GM21423 (cell line): ENCODE measurements at regions not wholly inside any gene's neighbourhood (a gene's known extent, or its start where the extent isn't known, plus 50 kb on each side); places are given as distances from the start of the nearest gene placed in this dataset.

Source experiments
- ATAC-seq: cut with Tn5 transposase; IDR thresholded peaks from one replicate; pipeline ENCODE4 v1.9.1; 2021; ENCODE audit warnings: mild to moderate bottlenecking, moderate library complexity; ENCODE audit not compliant: unreplicated experiment

DNA sequence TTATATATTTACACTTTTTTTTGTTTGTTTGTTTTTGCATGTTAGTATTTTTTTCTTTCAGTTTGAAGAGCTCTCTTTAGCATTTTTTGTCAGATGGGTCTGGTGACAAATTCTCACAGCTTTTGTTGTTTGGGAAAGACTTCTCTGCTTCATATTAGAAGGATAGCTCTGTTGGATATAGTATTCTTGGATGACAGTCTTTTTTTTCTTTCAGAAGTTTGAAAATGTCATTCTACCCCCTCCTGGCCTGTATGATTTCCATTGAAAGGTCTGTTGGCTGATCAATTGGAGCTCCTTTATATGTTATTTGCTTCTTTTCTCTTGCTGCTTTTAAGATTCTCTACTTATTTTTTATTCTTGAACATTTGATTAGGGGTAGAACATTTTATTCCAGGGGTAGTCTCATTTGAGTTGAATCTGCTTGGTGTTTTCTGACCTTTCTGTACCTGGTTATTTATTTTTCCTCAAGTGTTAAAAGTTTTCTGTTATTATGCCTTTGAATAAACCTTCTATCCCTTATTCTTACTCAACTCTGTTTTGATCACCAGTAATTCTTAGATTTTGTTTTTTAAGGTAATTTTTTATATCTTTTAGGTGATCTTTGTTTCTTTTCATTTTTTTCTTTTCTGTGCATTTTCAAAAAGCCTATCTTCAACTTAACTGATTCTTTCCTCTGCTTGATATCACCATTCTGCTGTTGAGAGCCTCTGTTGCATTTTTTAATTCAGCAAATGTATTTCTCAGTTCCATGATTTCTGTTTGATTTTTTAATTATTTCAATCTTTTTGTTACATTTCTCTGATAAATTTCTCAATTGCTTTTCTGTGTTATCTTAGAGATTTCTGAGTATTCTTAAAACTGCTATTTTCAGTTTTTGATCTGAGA lies 176.8 kb upstream of the ECI2 start:
- no peak for ATAC-seq

DNA sequence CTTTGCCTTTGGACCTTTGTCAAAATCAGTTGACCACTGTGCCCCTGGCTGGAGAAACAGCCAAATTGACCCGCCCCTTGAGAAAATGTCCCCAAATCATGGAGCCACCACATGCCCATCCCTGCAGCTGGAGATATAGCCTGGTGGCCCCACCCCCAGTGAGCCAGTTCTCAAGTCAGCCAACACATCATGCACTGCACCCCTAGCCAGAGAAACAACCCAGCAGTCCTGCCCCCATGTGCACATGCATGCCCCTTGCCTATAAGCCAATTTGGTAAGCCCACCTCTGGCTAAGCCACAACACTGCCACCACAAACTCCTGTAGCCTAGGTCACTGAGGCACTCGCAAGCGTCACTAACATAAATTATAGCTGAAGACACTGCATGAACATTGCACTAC lies 174.2 kb upstream of the ECI2 start:
- ATAC-seq = no peak

DNA sequence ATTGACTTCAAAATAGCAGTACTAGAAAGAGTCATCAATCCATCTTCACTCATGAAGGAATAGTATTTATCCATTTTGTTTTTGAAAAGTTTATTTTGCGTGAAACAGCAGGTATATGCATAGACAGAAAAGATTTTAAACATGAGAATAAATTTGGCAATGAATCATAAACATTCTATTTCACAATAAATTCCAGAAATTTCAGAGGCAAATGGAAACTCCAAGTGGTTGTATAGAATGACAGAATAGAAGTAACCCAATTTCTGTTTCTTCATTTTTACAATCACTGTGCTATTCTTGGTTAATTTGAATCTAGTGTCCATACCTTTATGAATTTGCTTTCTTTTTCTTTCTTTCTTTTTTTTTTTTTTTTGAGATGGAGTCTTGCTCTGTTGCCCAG lies 173.0 kb upstream of the ECI2 start:
- no peak for ATAC-seq

DNA sequence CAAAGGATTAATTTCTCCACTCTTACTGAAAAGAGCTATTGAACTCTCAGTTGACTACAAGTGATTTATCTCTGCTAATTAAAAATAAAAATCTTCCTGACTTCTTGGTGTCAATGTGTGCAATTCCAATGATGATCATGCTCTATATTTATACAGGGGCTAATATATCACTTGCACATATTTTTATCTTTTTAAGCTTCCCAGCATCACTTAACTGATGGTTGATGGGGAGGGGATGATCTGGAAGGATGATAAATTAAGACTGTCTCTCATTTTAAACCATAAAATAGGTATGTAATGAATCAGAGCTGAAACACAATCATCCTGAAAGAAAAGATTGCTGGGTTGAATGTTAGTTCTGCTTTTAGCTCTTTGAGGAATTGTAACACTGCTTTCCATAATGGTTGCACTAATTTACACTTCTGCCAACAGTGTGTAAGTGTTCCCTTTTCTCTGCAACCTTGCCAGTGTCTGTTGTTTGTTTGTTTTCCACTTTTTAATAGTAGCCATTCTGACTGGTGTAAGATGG lies 169.6 kb upstream of the ECI2 start:
- ATAC-seq = no peak

DNA sequence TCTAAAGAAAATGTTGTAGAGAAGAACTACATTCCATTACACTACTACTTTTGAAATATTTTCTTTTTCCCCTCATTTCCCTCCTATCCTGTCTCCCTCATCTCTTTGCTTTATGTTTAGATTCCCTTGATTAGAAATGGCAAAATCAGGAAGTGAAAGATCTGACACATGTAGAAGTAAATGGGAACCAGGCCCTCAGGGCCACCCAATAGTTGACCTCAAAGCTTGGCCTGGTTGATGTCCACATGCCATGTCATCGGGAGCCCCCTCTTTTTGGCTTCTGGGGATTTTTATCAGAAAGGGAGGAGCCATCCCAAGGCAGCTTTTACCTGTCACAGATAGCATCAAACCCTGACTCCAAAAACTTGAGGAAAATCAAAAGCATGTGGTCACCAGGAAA lies 168.3 kb upstream of the ECI2 start:
- ATAC-seq = no peak

DNA sequence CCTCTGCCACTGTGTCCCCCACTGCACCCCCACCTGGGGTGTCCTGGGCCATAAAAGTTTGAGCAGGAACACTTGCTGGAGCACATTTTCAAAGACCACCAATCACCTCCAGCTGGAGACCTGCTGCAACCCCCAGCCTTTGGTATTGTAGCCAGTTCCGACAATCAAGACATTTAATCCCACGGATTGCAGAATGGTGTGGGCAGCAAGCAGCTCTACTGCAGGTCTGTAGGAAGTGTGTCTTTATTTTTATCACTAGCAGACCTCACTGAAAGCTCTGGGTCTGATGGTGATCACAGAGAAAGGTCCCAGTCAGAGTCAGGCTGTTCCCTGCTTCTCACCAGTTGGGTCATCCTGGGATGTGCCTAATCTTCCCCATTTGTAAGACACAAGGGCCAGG lies 167.1 kb upstream of the ECI2 start:
- no peak for ATAC-seq

DNA sequence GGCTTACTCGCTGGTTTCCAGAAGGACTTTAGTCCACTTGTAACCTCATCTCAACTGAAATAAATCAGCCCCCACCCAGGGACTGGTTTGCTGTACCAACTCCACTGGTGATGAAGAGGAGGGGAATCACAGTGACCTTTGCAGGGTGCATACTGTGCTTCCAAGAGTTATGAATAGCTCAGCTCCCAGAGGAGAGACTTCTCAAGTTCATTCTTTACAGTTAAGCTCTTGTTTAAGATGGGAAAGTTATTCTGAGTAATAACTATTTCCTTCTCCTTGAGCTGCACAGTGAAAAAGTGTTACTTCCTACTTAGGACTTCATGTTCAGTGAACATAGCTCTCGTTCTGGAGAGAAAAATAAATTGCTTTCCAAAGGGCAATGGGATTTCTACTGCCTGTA lies 166.5 kb upstream of the ECI2 start:
- no peak for ATAC-seq

DNA sequence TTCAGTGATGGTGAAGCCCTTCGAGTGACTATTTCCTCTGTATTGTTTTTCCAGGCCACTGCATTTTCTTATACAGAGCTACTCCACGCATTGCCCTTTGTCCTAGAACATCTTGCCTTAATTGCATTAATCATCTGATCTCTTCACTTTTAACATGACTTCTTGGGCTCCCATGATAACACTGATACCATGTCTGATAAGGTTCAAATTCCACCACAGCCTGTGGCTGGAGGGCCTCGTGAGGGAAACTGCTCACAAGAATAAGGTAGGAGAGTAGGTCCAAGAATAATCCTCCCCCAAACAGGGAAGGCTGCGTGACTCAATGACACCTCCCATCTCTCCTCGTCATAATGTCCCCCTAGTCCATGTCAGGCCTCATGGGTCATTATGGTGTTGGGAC lies 165.5 kb upstream of the ECI2 start:
- ATAC-seq = no peak

DNA sequence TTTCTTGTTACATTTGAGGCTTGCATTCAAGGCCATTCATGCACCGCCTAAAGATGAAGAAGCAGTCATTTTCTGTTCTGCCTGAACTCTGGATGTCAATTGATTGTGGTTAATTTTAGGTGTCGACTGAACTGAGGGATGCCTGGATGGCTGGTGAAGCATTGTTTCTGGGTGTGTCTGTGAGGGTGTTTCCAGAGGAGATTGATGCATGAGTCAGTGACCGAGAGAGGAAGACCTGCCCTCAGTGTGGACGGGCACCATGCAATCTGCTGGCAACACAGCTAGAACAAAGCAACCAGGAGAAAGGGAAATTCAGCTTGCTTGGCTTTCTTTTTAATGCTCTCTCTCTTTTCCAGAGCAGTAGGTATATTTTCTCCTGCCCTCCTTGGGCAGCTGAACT lies 164.1 kb upstream of the ECI2 start:
- ATAC-seq = no peak

DNA sequence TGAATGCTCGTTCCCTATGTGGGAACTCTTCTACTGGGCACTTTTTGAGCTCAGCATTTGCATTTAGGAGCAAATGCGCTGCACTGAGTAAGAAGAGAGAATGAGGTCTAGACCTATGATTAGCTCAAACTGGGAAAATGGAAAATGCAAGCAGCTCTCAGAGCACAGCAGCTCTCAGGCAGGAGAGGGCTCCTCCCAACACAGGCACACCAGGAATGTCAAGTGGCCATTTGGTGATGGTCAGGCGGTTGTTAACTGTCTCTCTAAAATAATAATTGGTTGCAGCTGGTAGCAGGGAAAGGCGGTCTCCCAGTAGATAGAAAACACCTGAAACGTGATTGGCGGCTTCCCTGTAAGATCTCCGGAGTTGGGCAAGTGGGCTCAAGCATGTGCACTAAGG lies 162.0 kb upstream of the ECI2 start:
- ATAC-seq = no peak

DNA sequence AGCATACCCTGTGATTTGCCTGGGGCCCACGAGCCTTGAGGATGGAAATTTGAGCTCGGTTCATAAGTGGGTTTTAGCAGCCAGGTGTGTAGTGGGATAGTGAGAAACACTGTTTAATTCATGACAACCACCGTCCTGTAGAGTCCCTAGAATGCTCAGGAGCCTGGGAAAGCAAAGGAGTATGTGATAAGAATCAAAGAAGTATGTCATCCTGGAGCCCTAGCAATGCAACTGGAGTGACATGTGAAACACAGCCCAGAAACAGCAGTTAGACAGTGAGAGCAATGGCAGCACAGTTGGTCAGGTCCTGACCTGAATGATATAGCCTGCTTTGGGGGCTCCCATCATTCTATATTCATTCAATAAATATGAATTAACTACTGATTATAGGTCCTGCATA lies 161.2 kb upstream of the ECI2 start:
- no peak for ATAC-seq

DNA sequence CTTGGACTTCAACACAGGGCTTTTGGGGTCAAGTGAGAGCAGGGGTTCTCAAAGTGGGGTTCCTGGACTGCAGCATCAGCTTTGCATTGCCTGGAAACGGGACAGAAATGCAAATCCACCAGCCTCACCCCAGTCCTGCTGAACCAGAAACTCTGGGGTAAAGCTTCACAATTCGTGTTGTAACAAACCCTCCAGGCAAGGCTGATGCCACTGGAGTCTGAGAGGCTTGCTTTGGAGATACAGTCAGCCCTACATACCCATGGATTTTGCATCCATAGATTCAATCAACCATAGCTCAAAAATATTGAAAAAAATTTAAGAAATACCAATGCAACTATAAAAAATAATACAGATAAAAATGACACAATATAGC lies 160.4 kb upstream of the ECI2 start:
- ATAC-seq = no peak

DNA sequence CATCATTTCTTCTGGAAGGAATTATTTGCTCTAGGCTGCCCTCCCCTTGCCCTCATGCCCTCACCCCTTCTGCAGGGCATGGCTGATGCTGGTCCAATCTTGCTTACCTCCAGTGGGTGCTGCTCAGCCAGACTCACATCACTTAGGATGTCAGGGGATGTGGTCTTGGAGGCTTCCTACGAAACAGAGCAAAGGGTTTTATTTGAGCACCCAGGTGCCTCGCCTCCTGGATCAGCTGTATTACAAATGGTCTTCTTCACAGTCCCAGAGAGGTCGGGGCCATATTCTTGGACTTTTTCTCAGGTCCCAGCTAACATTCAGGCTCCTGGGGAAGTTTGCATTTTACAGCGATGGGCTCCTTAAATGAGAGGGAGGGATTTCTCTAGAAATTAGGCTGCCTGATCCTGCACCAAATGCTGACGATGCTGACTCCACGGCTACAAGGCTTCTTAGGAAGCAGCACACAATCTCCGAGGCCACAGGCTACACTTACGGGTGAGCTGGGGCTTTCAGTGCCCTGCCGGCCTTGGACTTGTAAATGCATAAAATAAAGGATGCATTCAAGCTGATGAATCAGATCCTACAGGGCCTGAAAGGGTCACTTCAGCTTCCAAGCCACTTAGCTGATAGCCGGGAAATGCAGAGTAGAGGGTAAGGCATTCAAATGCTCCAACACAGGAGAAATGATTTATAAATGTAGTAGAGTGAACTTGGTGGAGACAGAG lies 159.8 kb upstream of the ECI2 start:
- ATAC-seq = no peak

DNA sequence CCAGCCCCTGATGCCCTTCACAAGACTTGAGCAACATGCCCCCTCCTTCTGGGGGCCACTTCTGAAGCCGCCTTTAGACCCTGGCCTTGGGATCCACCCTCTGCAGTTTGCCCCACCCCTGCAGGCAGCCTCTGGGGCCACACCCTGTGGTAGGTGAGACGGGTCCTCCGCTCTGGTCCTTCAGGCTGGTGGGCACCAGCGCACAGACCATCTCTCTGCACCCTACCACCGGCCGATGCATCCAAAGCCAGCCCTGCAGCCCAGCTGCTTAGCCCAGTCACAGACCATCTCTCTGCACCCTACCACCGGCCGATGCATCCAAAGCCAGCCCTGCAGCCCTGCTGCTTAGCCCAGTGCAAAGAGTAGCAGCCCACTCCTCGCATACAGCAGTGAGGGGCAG lies 159.3 kb upstream of the ECI2 start:
- no peak for ATAC-seq

DNA sequence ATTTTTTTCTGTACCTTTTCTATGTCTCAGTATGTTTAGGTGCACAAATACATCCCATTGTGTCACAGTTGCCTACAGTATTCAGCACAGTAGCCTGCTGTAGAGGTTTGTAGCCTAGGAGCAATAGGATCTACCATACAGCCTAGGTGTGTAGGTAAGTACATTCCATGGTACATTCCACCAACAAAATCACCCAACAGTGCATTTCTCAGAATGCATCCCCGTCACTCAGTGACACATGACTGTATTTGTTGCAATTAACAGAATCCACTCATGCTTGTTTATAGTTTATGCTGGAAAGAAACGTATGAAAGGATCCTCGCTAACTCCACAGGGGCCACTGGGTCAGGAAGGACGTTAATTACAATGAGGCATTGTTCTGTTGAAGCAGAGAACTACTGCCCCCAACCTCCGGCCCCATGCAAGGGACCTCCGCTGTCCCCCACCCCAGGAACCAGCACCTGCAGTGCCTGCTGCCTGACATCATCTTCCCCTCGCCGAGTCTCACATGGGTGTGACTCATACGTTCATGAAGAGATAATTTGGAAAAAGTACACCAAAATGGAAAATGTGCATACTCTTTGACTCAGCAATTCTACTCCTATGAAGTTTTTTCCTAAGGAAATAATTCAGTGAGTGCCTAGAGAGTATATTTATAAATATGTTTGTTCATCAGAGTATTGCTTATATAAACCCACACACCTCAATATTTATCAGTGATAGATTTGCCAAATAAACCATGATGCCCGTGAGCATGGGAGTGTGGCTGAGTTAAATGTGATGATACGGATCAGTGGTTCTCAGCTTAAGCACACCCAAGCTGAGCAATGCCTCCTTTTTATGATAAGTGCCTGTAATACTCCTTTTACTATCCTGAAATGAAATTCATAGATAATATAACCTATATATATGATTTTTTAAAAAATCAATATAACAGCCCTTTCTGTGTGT lies 156.4 kb upstream of the ECI2 start:
- ATAC-seq = no peak

DNA sequence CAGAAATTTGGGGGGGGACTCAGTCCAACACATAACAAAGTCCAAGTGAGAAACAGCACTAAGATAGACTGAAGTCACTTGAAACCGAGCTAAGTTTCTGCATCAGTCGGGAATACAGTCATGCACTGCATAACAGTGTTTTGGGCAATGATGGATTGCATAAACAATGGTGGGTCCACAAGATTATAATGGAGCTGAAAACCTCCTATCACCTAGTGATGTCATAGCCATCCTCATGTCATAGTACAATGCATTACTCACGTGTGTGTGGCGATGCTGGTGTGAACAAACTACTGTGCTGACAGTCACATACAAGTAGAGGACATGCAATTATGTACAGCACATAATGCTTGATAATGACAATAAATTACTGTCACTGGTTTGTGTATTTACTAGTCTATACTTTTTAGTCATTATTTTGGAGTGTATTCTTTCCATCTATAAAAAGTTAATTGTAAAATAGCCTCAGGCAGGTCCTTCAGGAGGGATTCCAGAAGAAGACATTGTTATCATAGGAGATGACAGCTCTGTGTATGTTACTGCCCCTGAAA lies 154.5 kb upstream of the ECI2 start:
- no peak for ATAC-seq

DNA sequence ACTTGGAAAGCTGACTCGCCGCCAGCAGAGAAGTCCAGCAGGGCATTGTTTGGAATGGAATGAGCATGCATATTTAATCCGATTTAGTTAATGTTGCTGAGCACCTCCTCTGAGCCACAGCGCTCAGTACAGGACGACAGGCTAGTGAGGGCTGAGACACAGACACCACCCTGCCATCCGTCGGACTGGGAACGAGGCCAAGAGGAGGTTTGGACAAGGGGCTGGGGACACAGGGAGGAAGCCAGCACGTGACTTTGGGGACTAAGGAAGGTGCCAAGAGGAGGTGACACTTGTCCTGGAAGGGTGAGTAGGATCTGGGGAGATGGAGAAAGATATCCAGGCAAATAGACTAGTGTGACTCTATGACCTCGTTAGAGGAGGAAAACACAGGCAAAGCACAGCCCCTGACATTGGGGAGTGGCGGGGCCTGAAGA lies 152.5 kb upstream of the ECI2 start:
- ATAC-seq = no peak

DNA sequence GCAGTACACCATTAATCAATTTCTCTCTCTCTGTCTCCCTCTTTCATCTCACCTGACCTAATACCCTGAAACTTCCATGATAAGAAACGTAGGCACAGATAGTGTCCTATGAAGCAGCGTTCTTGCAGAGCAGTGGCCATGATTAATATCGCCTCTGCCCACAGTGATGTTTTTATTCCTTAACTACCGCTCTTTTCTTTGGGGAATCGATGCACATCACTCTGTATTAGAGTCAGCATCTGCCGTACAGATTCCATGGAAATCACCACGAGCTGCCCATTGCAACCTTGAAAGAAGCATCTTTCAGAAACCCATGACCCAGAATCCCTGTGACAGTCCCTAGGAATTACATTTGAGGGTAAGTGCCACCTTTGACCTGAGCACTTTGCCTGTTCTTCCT lies 152.0 kb upstream of the ECI2 start:
- no peak for ATAC-seq

DNA sequence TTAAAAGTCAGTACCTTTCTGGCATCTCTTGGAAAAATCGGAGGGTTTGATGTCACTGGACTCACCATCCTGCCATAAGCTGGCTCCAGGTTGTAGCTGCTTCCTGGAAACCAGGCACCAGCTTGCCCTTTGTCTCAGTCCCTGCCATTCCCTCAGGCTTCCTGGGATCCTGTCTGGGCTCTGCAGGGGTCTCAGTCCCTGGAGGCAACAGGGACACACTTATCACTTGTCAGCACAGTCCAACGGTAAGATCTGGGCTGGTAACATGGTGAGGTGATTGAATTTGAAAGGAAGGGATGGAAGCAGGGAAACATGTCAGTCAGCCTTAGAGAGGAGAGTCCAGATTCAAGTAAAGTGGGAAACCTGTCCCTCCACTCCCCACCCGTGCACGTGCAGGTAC lies 147.6 kb upstream of the ECI2 start:
- ATAC-seq = no peak

DNA sequence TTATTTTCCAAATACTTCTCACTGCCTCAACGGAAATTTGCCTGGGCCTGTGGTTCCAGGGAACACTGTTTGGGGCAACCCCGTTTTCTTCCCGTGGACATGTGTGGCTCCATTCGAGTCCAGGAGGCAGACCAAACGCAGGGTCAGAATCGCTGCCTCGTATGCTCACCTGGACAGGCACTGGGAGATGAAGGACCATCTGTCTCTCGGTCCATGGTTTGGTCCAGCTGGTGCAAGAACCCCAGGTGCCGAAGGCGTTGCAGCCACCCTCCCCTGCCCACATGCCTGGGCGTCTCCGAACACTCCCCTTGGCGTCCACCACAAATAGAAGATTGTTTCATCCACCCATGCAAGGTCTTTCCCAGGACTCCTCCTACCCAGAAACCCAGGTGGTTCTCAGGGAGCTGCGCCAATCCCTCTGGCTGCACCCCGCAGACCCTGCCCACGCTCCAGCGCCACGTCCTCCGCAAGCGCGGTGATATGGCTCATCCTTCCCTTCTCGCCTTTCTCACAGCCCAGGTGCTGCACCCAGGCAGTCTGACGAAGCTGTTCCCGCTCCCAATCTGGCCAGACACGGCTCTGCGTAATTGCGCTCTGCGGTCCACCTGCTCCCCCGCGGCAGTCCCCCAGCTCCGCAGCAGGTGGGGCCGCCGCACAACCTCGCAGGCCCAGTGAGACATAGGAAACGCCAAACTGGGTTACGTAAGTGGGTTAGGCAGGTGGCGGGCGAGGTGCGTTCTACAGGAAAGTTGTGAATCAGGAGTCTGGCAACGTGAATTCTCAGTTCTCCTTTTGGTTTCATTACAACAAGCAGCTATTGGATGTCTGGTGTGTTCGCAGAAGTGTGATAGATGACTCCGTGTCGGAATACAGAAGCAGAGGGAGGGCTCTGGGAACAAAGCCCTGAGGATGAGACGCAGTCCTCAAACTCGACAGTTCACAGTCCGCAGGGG lies 146.2 kb upstream of the ECI2 start:
- ATAC-seq = peak; percentile 93
